Stimulated activated CD4-positive, alpha-beta T cell treated with anti-CD3 and anti-CD28 coated beads, TNF-alpha, amount 100 ng/mL, for 48 hours (primary cell): ENCODE measurements at regions not wholly inside any gene's neighbourhood (a gene's known extent, or its start where the extent isn't known, plus 50 kb on each side); places are given as distances from the start of the nearest gene placed in this dataset.
"Not testable (repeated sequence)": the region's sequence is repeated elsewhere in the genome, so short reads cannot be mapped to it uniquely, and the experiment has no call there.

Source experiments
- DNase-seq, 3 donors: peaks; one replicate each; pipeline ENCODE4 v3.0.0-alpha.2; 2020; ENCODE audit warnings: low read depth in 3 of 3

GRCh38 chr5:124550731-124551130 is 195.7 kb downstream of the ZNF608 start:
- DNase-seq: no peak

GRCh38 chr5:124549891-124550436 is 196.5 kb downstream of the ZNF608 start:
- DNase-seq: no peak

GRCh38 chr5:124546643-124547042 is 199.8 kb downstream of the ZNF608 start:
- DNase-seq: no peak

- DNase-seq: no peak
Measured at GRCh38 chr5:124544366-124545055, 201.9 kb downstream of the ZNF608 start.

- no peak for DNase-seq
Measured at GRCh38 chr5:124538931-124539330, 207.5 kb downstream of the ZNF608 start.

- DNase-seq: no peak
Measured at GRCh38 chr5:124538191-124538590, 208.2 kb downstream of the ZNF608 start.

- no peak for DNase-seq
Measured at GRCh38 chr5:124537522-124537921, 208.9 kb downstream of the ZNF608 start.

- no peak for DNase-seq
Measured at GRCh38 chr5:124537107-124537506, 209.3 kb downstream of the ZNF608 start.

GRCh38 chr5:124536333-124536732 is 210.1 kb downstream of the ZNF608 start:
- DNase-seq: no peak

GRCh38 chr5:124530916-124531315 is 215.5 kb downstream of the ZNF608 start:
- DNase-seq: no peak

GRCh38 chr5:124528838-124529237 is 217.6 kb downstream of the ZNF608 start:
- DNase-seq: no peak

GRCh38 chr5:124527220-124527991 is 219.0 kb downstream of the ZNF608 start:
- no peak for DNase-seq

- DNase-seq: not testable (repeated sequence)
Measured at GRCh38 chr5:124526079-124526478, 220.4 kb downstream of the ZNF608 start.

- DNase-seq: no peak
Measured at GRCh38 chr5:124524552-124525232, 221.7 kb downstream of the ZNF608 start.

- no peak for DNase-seq
Measured at GRCh38 chr5:124523897-124524296, 222.5 kb downstream of the ZNF608 start.

- DNase-seq: no peak
Measured at GRCh38 chr5:124522992-124523391, 223.4 kb downstream of the ZNF608 start.

GRCh38 chr5:124521461-124522230 is 224.8 kb downstream of the ZNF608 start:
- no peak for DNase-seq

- DNase-seq: no peak
Measured at GRCh38 chr5:124519396-124519795, 227.0 kb downstream of the ZNF608 start.

- no peak for DNase-seq
Measured at GRCh38 chr5:124516567-124516966, 229.9 kb downstream of the ZNF608 start.

- no peak for DNase-seq
Measured at GRCh38 chr5:124515497-124516245, 230.8 kb downstream of the ZNF608 start.

- DNase-seq: no peak
Measured at GRCh38 chr5:124514956-124515355, 231.5 kb downstream of the ZNF608 start.
